ACC112 (cell line): ENCODE measurements at regions not wholly inside any gene's neighbourhood (a gene's known extent, or its start where the extent isn't known, plus 50 kb on each side); places are given as distances from the start of the nearest gene placed in this dataset.

Source experiments
- H2AFZ ChIP-seq: fragments of 200-600 bp; sonication (generic); one replicate; pipeline ENCODE4 v1.6.0; 2017; ENCODE audit warnings: antibody characterized with exemption, low read length; ENCODE audit not compliant: unreplicated experiment
- H3K27ac ChIP-seq: fragments of 200-600 bp; sonication (generic); 2 replicates; pipeline ENCODE4 v1.5.1; 2014; ENCODE audit warnings: low read depth, mild to moderate bottlenecking, antibody characterized with exemption, low read length, moderate library complexity
- H3K27me3 ChIP-seq: fragments of 200-600 bp; sonication (generic); 2 replicates; pipeline ENCODE4 v1.6.1; 2014; ENCODE audit warnings: mild to moderate bottlenecking, antibody characterized with exemption, low read length, moderate library complexity, mixed read lengths; ENCODE audit not compliant: insufficient read depth
- H3K36me3 ChIP-seq: fragments of 200-600 bp; sonication (generic); 2 replicates; pipeline ENCODE4 v1.6.1; 2016; ENCODE audit warnings: mild to moderate bottlenecking, antibody characterized with exemption, low read length, moderate library complexity, mixed read lengths; ENCODE audit not compliant: insufficient read depth
- H3K4me1 ChIP-seq: fragments of 200-600 bp; sonication (generic); one replicate; pipeline ENCODE4 v1.6.1; 2016; ENCODE audit warnings: low read length, mixed read lengths; ENCODE audit not compliant: insufficient read depth, unreplicated experiment, control insufficient read depth
- H3K4me3 ChIP-seq: fragments of 200-600 bp; sonication (generic); 2 replicates; pipeline ENCODE4 v1.5.1; 2014; ENCODE audit warnings: mild to moderate bottlenecking, low read depth, low read length
- H3K79me2 ChIP-seq: fragments of 200-600 bp; sonication (generic); one replicate; pipeline ENCODE4 v1.6.0; 2016; ENCODE audit warnings: low read length; ENCODE audit not compliant: control insufficient read depth, unreplicated experiment, insufficient read depth

DNA sequence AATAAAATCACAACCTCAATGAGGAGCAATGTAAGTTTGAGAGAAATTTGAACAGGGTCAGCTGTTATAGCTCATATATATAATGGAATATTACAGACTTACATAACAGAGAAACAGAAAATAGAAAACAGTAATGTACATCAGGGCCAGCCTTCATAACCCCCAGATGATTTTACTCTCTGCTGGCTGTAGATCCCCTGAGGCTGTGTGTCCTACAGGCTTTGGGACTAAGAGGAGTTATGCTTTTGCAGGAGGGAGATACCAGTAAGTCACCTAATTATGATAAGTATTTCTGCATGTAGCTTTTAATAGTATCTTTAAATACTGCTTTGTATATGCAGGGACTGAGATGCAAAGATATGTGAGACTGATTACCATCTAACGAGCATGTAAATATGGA is 105.8 kb upstream of the ASCC3 start:
- no peaks in the 10 kb centered on the region for H3K27me3 ChIP-seq
- no peaks in the 10 kb centered on the region for H3K4me1 ChIP-seq
- no peak overlapping the region for H3K27ac ChIP-seq
- H2AFZ ChIP-seq, result no peak overlapping the region
- no peaks in the 10 kb centered on the region for H3K79me2 ChIP-seq
- H3K4me3 ChIP-seq, result no peak overlapping the region
- no peaks in the 10 kb centered on the region for H3K36me3 ChIP-seq

DNA sequence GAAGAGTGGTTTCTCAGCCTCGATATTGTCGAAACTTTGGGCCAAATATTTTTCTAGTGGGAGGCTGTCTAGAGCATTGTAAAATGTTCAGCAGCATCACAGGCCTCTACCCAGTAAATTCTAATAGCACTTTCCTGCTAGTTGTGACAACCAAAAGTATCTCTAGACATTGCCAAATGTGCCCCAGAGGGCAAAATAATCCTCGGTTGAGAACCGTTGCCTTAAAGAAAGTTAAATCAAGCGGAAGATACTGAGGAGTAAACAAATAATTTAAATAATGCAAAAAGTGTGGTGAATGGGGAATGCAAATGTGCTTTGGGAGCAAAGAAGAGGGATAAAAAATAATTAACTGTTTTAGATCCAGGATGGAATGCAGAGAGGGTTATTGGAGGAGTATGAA is 106.4 kb upstream of the ASCC3 start:
- Histone ChIP-seq H3K36me3 (no peaks in the 10 kb centered on the region), H3K4me1 (no peaks in the 10 kb centered on the region), H3K79me2 (no peaks in the 10 kb centered on the region), H3K4me3 (no peak overlapping the region), H2AFZ (no peak overlapping the region), H3K27ac (no peak overlapping the region), H3K27me3 (no peaks in the 10 kb centered on the region)

DNA sequence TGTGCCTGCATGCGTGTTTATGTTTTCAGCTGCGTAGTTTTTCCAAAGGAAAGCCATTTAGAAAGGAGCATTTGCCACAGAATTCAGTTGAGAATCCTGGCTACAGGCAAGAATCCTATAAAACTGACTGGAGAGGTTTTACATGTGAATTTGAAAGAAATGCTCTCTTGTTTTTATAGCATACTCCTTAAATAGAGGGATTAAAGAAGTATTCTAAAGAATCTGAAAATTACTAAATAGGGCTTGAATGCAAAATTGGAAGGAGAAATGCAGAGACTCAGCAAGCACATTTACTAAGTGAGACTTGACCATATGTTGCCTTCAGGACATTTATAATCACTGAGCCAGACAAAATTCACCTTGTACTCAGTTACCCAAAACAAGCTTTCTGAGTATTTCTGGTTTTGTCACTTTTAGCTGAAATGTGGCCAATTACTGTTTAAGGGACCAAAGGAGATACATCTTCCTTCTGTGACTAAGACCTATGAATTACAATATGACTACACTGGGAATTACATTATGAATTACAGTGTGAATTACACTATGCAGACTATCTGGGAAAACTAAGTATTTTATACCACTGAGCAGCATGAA is 107.4 kb upstream of the ASCC3 start:
- Histone ChIP-seq H3K4me1 (no peaks in the 10 kb centered on the region), H3K79me2 (no peaks in the 10 kb centered on the region), H3K4me3 (no peak overlapping the region), H3K27me3 (no peaks in the 10 kb centered on the region), H3K27ac (no peak overlapping the region), H2AFZ (no peak overlapping the region), H3K36me3 (no peaks in the 10 kb centered on the region)

DNA sequence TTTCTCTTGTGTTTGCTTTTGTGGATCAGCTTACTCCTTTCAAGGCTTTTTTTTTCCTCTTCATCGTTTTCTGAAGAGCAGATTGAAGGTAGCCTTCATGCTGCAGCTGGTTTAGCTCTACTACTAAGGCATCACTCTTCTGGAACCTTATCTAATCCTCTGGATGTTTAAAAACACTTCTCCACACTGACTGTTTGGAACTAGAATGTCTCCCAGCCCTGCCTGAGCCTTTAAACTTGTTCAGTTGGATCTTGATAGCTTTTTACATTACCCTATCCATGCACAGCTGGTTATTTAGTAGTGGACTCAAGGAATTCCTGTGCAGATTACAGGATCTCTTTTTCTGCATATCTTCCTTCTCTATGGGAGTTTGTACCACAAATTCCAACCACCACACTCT is 108.9 kb upstream of the ASCC3 start:
- H3K27me3 ChIP-seq, result no peaks in the 10 kb centered on the region; the same call in 1 of the 2 replicates
- H3K4me1 ChIP-seq, result no peaks in the 10 kb centered on the region
- no peak overlapping the region for H3K4me3 ChIP-seq
- H2AFZ ChIP-seq, result no peak overlapping the region
- H3K27ac ChIP-seq, result no peak overlapping the region
- no peaks in the 10 kb centered on the region for H3K36me3 ChIP-seq
- H3K79me2 ChIP-seq, result no peaks in the 10 kb centered on the region

DNA sequence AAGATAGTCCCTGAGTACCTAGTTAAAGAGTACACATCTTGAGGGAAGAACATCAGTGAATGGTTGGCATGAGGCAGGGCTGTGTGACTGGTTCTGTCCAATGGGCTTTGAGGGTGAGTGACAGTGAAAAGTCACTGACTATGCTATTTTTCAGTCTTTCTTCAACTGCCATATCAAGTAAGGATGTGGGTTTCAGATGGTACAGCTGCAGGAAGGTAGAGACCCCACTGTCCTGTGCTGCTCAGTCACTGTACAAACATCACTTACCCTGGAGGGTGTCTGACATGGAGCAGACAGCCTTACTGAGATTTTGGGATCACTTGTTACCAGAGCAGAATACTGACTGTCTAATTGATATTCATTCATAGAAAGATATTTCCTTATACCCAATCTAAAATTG is 115.3 kb upstream of the ASCC3 start:
- H3K27ac ChIP-seq, result no peak overlapping the region
- no peaks in the 10 kb centered on the region; the same call in 1 of the 2 replicates for H3K27me3 ChIP-seq
- no peak overlapping the region for H2AFZ ChIP-seq
- H3K4me3 ChIP-seq, result no peak overlapping the region
- no peaks in the 10 kb centered on the region for H3K36me3 ChIP-seq
- H3K4me1 ChIP-seq, result no peaks in the 10 kb centered on the region
- H3K79me2 ChIP-seq, result no peaks in the 10 kb centered on the region

DNA sequence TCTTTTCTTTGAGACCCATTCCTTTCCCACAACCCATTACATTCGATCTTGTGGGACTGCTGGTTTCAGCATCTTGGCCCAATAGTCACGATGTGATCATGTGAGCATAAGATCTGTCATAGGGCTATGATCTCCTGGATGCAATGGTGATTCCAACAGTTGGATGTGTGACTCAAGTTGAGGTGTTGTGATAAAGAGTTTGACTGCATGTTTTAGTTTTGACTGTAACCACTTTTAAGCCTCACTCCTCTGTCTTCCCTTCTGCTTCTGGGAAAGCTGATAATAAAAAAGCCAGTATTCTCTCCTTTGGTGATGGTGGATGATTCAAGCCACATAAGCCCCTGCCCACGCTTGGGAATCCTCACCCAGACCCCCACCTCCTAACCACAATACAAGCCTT is 117.0 kb upstream of the ASCC3 start:
- H3K36me3 ChIP-seq, result no peaks in the 10 kb centered on the region
- no peaks in the 10 kb centered on the region for H3K79me2 ChIP-seq
- H3K4me3 ChIP-seq, result no peak overlapping the region
- no peak overlapping the region for H2AFZ ChIP-seq
- no peaks in the 10 kb centered on the region for H3K4me1 ChIP-seq
- no peak overlapping the region for H3K27ac ChIP-seq
- H3K27me3 ChIP-seq, result no peaks in the 10 kb centered on the region; the same call in 1 of the 2 replicates

DNA sequence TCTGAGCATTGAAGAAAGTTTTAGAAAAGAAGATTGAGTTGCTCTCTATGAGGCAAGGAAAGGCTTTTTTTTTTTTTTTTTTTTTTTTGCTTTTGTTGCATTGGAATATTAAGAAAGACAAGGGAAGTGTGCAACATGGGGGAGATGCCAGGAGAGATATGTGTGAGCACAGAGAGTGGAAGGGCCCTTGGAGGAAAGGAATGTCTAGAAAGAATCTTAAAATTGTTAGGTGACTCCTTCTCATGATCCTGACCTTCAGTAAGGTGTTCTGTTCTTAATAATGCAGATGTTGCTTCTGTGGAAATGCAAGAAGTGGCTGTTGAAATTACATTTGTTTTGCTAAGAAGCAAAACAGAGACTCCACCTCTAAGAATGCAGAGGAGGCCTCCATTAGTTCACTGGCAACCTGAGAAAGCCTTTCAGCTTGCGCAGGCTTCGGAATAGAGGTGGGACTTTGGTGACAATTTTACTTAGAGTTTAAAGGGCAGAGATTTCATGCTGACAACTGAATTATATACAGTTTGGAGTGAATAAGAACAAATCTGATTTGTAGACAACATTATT is 118.0 kb upstream of the ASCC3 start:
- Histone ChIP-seq H3K79me2 (no peaks in the 10 kb centered on the region), H3K27me3 (no peaks in the 10 kb centered on the region; the same call in 1 of the 2 replicates), H3K4me1 (no peaks in the 10 kb centered on the region), H2AFZ (no peak overlapping the region), H3K36me3 (no peaks in the 10 kb centered on the region), H3K4me3 (no peak overlapping the region), H3K27ac (no peak overlapping the region)

DNA sequence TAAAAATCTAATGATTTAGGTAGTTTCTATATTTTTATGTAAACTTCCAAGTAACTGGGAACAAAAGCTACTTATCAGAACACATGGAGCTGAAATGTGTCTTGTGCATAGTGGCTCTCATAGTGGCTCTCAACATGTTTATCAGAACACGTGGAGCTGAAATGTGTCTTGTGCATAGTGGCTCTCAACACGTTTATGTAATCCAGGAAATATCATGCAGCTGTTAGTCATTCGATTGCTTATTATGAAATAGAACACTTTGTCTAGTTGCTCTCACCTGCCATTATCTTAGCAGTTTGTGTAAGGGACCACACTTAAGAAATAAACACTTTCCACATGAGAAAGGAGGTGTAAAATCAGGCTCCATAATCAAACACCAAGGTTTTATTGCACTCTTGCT is 119.2 kb upstream of the ASCC3 start:
- H3K36me3 ChIP-seq, result no peaks in the 10 kb centered on the region
- H3K27ac ChIP-seq, result no peak overlapping the region
- H3K27me3 ChIP-seq, result no peaks in the 10 kb centered on the region
- H2AFZ ChIP-seq, result no peak overlapping the region
- no peaks in the 10 kb centered on the region for H3K4me1 ChIP-seq
- no peak overlapping the region for H3K4me3 ChIP-seq
- H3K79me2 ChIP-seq, result no peaks in the 10 kb centered on the region

DNA sequence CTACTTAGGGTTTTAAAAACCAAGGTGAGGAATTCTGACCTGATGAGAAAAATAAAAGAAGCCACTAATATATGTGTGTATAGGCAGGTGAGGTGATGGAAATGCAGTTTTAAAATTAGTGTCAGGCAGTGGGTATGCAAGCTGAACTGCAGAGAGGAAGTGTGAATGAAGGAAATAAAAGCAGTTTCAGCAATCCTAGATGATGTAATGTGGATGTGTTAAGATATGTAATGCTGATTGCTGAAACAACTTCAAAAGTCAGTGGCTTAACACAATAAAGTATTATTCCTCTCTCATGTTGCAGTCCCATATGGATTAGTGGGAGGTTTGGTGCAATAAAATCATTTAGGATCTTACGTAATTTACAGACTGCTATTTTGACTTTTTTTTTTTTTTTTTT is 119.9 kb upstream of the ASCC3 start:
- no peaks in the 10 kb centered on the region for H3K36me3 ChIP-seq
- H3K4me3 ChIP-seq, result no peak overlapping the region
- H3K79me2 ChIP-seq, result no peaks in the 10 kb centered on the region
- no peak overlapping the region for H2AFZ ChIP-seq
- H3K27me3 ChIP-seq, result no peaks in the 10 kb centered on the region
- H3K4me1 ChIP-seq, result no peaks in the 10 kb centered on the region
- H3K27ac ChIP-seq, result no peak overlapping the region

DNA sequence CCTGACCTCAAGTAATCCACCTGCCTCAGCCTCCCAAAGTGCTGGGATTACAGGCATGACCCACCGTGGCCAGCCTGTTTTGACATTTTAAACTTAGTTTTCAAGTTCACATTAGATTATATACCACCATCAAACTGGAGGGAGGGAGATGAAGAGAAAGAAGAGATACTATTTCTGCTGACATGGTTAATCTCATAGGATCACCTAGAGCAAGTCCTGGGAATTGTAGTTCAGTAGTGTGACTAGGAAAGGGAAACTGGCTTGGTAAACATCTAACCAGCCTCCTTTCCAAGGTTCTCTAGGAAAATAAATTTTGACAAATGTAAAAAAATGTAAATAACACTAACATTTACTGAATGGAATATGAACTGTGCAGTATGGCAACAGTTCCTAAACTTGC is 120.5 kb upstream of the ASCC3 start:
- Histone ChIP-seq H3K4me1 (no peaks in the 10 kb centered on the region), H3K4me3 (no peak overlapping the region), H3K27me3 (no peaks in the 10 kb centered on the region), H3K27ac (no peak overlapping the region), H3K36me3 (no peaks in the 10 kb centered on the region), H3K79me2 (no peaks in the 10 kb centered on the region), H2AFZ (no peak overlapping the region)

DNA sequence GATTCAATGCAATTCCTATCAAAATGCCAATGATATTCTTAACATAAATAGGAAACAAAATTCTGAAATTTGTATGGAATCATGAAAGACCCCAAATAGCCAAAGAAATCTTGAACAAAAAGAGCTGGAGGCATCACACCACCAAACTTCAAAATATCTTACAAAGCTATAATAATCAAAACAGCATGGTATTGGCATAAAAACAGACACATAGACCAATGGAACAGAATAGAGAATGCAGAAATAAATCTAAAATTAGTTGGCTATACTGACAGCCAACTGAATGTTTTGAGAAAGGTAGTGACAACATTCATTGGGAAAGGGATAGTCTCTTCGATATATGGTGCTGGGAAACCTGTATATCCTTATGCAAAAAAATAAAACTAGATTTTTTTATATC is 121.9 kb upstream of the ASCC3 start:
- Histone ChIP-seq H3K27me3 (no peaks in the 10 kb centered on the region), H2AFZ (no peak overlapping the region), H3K4me3 (no peak overlapping the region), H3K27ac (no peak overlapping the region), H3K79me2 (no peaks in the 10 kb centered on the region), H3K36me3 (no peaks in the 10 kb centered on the region), H3K4me1 (no peaks in the 10 kb centered on the region)
